ENCODE measurements at regions not wholly inside any gene's neighbourhood (a gene's known extent, or its start where the extent isn't known, plus 50 kb on each side); places are given as distances from the start of the nearest gene placed in this dataset.

GRCh38 chr7:137078781-137079180, 210.3 kb downstream of the CHRM2 start:
- no peaks in the 10 kb centered on the region for H3K36me3 Mint-ChIP-seq (ENCODE audit: low read depth)
- H3K4me3 Mint-ChIP-seq: no peak overlapping the region
- H3K27ac Mint-ChIP-seq: no peak overlapping the region
- no peaks in the 10 kb centered on the region for H3K9me3 Mint-ChIP-seq
- no peaks in the 10 kb centered on the region for H3K27me3 Mint-ChIP-seq (ENCODE audit: insufficient read depth)
- H3K9ac ChIP-seq (ENCODE audit: extremely low read depth, low read length, poor library complexity, severe bottlenecking): no peak overlapping the region
- no peaks in the 10 kb centered on the region for H3K27me3 ChIP-seq (ENCODE audit: control insufficient read depth, insufficient read depth, low read length, poor library complexity, severe bottlenecking)
- H3K4me1 ChIP-seq (ENCODE audit: control insufficient read depth, insufficient read depth, low read length): no peaks in the 10 kb centered on the region
- H3K36me3 ChIP-seq (ENCODE audit: control insufficient read depth, insufficient read depth, low read length): no peaks in the 10 kb centered on the region
- no peak overlapping the region for H3K27ac ChIP-seq (ENCODE audit: low read depth, low read length)
- TF ChIP-seq, protein P1, sequence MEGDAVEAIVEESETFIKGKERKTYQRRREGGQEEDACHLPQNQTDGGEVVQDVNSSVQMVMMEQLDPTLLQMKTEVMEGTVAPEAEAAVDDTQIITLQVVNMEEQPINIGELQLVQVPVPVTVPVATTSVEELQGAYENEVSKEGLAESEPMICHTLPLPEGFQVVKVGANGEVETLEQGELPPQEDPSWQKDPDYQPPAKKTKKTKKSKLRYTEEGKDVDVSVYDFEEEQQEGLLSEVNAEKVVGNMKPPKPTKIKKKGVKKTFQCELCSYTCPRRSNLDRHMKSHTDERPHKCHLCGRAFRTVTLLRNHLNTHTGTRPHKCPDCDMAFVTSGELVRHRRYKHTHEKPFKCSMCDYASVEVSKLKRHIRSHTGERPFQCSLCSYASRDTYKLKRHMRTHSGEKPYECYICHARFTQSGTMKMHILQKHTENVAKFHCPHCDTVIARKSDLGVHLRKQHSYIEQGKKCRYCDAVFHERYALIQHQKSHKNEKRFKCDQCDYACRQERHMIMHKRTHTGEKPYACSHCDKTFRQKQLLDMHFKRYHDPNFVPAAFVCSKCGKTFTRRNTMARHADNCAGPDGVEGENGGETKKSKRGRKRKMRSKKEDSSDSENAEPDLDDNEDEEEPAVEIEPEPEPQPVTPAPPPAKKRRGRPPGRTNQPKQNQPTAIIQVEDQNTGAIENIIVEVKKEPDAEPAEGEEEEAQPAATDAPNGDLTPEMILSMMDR (conservative IDR thresholded peaks at IDR 0.05): no peak
- DNase-seq: no peak
- 92% methylated on average over 2 of the region's 2 CpGs for WGBS, 2 experiments (ENCODE audit: insufficient coverage in 1 of 2, insufficient read length in 1 of 2)
- H3K9me3 ChIP-seq (ENCODE audit: control insufficient read depth, low read length): no peaks in the 10 kb centered on the region
- no peaks in the 10 kb centered on the region for H3K4me1 Mint-ChIP-seq
- H3K4me3 ChIP-seq (ENCODE audit: low read length): no peak overlapping the region

DNA sequence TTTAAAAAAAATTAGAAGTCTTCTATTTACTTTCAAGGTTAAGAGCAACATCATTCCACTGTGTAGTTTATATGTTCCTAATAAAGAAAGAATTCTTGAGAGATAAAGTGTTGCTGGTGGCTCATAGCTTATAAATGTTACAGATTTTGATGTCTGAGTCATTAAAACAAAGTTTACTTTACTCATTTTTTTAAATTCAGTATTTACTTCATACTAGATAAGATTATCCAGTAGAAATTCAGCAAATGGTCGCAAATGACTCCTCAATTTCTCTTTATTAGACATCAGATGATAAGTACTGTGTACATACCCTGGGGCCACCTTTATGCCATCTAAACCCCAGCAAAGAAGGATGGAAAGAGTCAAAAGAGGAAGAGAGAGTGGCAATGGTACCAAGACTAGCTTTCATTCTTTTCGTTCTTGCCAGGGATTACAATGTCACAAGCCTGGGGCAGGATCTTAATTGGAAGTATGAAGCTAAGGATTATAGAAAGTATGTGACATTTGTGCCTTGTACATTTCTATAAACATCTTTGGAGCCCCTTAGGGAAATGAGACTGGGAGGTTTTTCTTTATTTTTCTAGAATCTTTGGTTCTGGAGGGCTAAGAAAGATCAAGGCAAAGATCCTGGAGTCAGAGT, 206.1 kb downstream of the CHRM2 start:
- Histone ChIP-seq H3K4me3 (ENCODE audit: low read length) (no peak overlapping the region), H3K9ac (ENCODE audit: extremely low read depth, low read length, poor library complexity, severe bottlenecking) (no peak overlapping the region), H3K36me3 (ENCODE audit: control insufficient read depth, insufficient read depth, low read length) (no peaks in the 10 kb centered on the region), H3K27me3 (ENCODE audit: control insufficient read depth, insufficient read depth, low read length, poor library complexity, severe bottlenecking) (no peaks in the 10 kb centered on the region), H3K9me3 (ENCODE audit: control insufficient read depth, low read length) (no peaks in the 10 kb centered on the region), H3K27ac (ENCODE audit: low read depth, low read length) (no peak overlapping the region), H3K4me1 (ENCODE audit: control insufficient read depth, insufficient read depth, low read length) (peaks cover 4% of the 10 kb centered on the region)
- Mint-ChIP-seq H3K4me3 (no peak overlapping the region), H3K36me3 (ENCODE audit: low read depth) (no peaks in the 10 kb centered on the region), H3K4me1 (peaks cover 4% of the 10 kb centered on the region), H3K9me3 (no peaks in the 10 kb centered on the region), H3K27me3 (ENCODE audit: insufficient read depth) (no peaks in the 10 kb centered on the region), H3K27ac (no peak overlapping the region)
- no peak for DNase-seq
- WGBS, 2 experiments (ENCODE audit: insufficient coverage in 1 of 2, insufficient read length in 1 of 2): 94 to 100% methylated on average over 1 to 2 of the region's 2 CpGs
- TF ChIP-seq, protein P1 (conservative IDR thresholded peaks at IDR 0.05): no peak

DNA sequence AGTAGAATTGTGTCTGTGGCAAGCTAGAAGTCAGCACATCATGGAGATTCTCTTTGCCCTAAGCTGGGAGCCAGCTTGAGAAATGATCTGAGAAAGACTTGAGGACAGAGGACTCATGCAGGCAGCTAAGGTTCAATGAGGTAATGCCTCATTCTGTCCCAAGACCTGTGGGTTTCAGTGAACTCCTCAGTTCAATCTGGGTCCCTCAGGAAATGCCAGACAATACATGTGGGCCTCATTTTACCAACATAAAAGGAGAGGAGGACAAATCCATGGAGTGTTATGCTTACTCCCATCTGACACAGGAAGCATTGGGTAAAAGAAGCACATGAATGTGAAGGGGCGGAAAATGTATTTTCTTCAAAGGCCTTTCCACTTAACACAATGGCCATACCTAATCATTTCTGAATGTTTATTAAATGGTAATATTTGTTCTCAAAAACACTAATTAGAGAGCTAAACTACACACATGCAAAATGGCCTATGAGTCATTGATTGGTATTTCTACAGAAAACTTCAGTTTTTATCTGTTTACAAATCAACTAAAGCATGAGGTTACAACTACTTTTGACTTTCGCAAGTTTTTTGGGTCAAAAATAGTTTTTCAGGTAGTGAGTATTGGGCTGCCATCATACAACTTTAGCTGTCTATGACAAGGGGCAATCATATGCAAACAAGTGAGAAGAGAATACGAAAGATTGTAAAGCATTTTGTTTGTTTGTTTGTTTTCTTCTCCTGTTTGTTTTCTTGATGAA, 205.3 kb downstream of the CHRM2 start:
- Histone ChIP-seq H3K36me3 (ENCODE audit: control insufficient read depth, insufficient read depth, low read length) (no peaks in the 10 kb centered on the region), H3K4me1 (ENCODE audit: control insufficient read depth, insufficient read depth, low read length) (peaks cover 9% of the 10 kb centered on the region), H3K9me3 (ENCODE audit: control insufficient read depth, low read length) (no peaks in the 10 kb centered on the region), H3K4me3 (ENCODE audit: low read length) (no peak overlapping the region), H3K27ac (ENCODE audit: low read depth, low read length) (no peak overlapping the region), H3K27me3 (ENCODE audit: control insufficient read depth, insufficient read depth, low read length, poor library complexity, severe bottlenecking) (no peaks in the 10 kb centered on the region), H3K9ac (ENCODE audit: extremely low read depth, low read length, poor library complexity, severe bottlenecking) (no peak overlapping the region)
- Mint-ChIP-seq H3K27me3 (ENCODE audit: insufficient read depth) (no peaks in the 10 kb centered on the region), H3K36me3 (ENCODE audit: low read depth) (no peaks in the 10 kb centered on the region), H3K4me1 (peaks cover 9% of the 10 kb centered on the region), H3K4me3 (no peak overlapping the region), H3K27ac (peak overlapping the region; percentile 10), H3K9me3 (no peaks in the 10 kb centered on the region)
- TF ChIP-seq, protein P1 (conservative IDR thresholded peaks at IDR 0.05): no peak
- no peak for DNase-seq
- WGBS, 2 experiments (ENCODE audit: insufficient coverage in 1 of 2, insufficient read length in 1 of 2): 91 to 95% methylated on average over 1 to 3 of the region's 3 CpGs

Measured in endodermal cell (in vitro differentiated cells).